K562 (cell line): ENCODE measurements at regions not wholly inside any gene's neighbourhood (a gene's known extent, or its start where the extent isn't known, plus 50 kb on each side); places are given as distances from the start of the nearest gene placed in this dataset.

Experiments
- ATAC-seq: fragments of 200-7000 bp; cut with Tn5 transposase; 3 replicates; pipeline ENCODE4 v1.9.1; 2020; ENCODE audit warnings: moderate library complexity
- BruUV-seq: library from RNA; stranded (reverse); fragments of 400-500 nt; replicated peaks from 2 replicates; lab custom pipeline; 2021; lab: Mats Ljungman, UMichigan
- CTCF ChIA-PET: fragments of 300-600 bp; formaldehyde crosslinking; extraction: SDS; loops from one replicate; lab custom pipeline; 2021; ENCODE audit warnings: low intra/inter-chr PET ratio; lab: Yijun Ruan, JAX
- POLR2A ChIA-PET: fragments of 300-600, 350-650 bp; sonication (Branson Sonifier 250); formaldehyde crosslinking; extraction: SDS; loops from one replicate; lab custom pipeline; 2021; ENCODE audit warnings: antibody characterized with exemption, inconsistent platforms; lab: Yijun Ruan, JAX
- DNase-seq, 4 experiments: peaks; one replicate each; pipeline versions ENCODE4 v3.0.0 to v3.0.0-alpha.2; 2011 to 2018; ENCODE audit warnings: low spot score in 3 of 4, mixed read lengths in 3 of 4; ENCODE audit errors: extremely low read depth in 1 of 4
- FAIRE-seq: peaks from 2 replicates; lab custom pipeline; 2011; peaks lifted over from hg19 to GRCh38; lab: Jason Lieb, UNC
- H2AFZ ChIP-seq: 2 replicates; pipeline ENCODE4 v1.6.0; 2011; ENCODE audit warnings: low read depth, low read length, control low read depth, inconsistent platforms
- H3K27ac ChIP-seq: fragments of 200-600 bp; 3 replicates; pipeline ENCODE4 v1.8.0; 2011; ENCODE audit warnings: low read depth, mild to moderate bottlenecking, control low read depth, inconsistent platforms, low read length, moderate library complexity, mixed read lengths; ENCODE audit errors: extremely low read depth
- H3K27me3 ChIP-seq, 2 experiments: fragments of 300-600 bp in 1 of 2; 2 replicates in 1 of 2; 3 replicates in 1 of 2; pipeline versions ENCODE4 v1.6.0 to v1.8.0; 2011; ENCODE audit warnings: inconsistent platforms in 2 of 2, low read length in 2 of 2, mild to moderate bottlenecking in 1 of 2, mixed read lengths in 1 of 2, moderate library complexity in 1 of 2; ENCODE audit not compliant: control insufficient read depth in 2 of 2, insufficient read depth in 2 of 2
- H3K36me3 ChIP-seq: fragments of 300-600 bp; 3 replicates; pipeline ENCODE4 v1.8.0; 2011; ENCODE audit warnings: mild to moderate bottlenecking, low read length, inconsistent platforms; ENCODE audit not compliant: control insufficient read depth, insufficient read depth
- H3K4me1 ChIP-seq, 2 experiments: fragments of 200-600 bp in 1 of 2; replicated peaks in 1 of 2; 2 replicates in 1 of 2; 3 replicates in 1 of 2; pipeline versions ENCODE4 v1.5.1 to v1.8.0; 2011; ENCODE audit warnings: inconsistent platforms in 2 of 2, low read length in 2 of 2, mild to moderate bottlenecking in 1 of 2, mixed read lengths in 1 of 2, moderate library complexity in 1 of 2; ENCODE audit not compliant: control insufficient read depth in 2 of 2, insufficient read depth in 2 of 2
- H3K4me2 ChIP-seq: 2 replicates; pipeline ENCODE4 v1.6.1; 2011; ENCODE audit warnings: low read length, control low read depth, inconsistent platforms, mixed read lengths; ENCODE audit not compliant: insufficient read depth
- H3K4me3 ChIP-seq: fragments of 200-600 bp; sonication (generic), shearing (Covaris generic); 2 replicates; pipeline ENCODE4 v1.5.1; 2016; ENCODE audit warnings: control low read depth, inconsistent platforms
- H3K79me2 ChIP-seq: fragments of 200-600 bp; 3 replicates; pipeline ENCODE4 v1.8.0; 2011; ENCODE audit warnings: low read length, inconsistent platforms; ENCODE audit not compliant: control insufficient read depth, insufficient read depth
- H3K9ac ChIP-seq, 2 experiments: 2 replicates each; pipeline versions ENCODE4 v1.6.0 to v1.6.1; 2011; ENCODE audit warnings: low read depth in 2 of 2, low read length in 2 of 2, control low read depth in 1 of 2, inconsistent platforms in 1 of 2, mild to moderate bottlenecking in 1 of 2, mixed read lengths in 1 of 2; ENCODE audit not compliant: insufficient read depth in 1 of 2
- H3K9me1 ChIP-seq: one replicate; pipeline ENCODE4 v1.6.0; 2011; ENCODE audit warnings: inconsistent platforms, mild to moderate bottlenecking, low read length, moderate library complexity; ENCODE audit not compliant: control insufficient read depth, insufficient read depth
- H3K9me3 ChIP-seq: replicated peaks from 2 replicates; pipeline ENCODE4 v1.5.1; 2011; ENCODE audit warnings: low read depth, low read length, inconsistent platforms; ENCODE audit not compliant: control insufficient read depth, insufficient read depth
- H4K20me1 ChIP-seq: replicated peaks from 2 replicates; pipeline ENCODE4 v1.6.1; 2011; ENCODE audit warnings: low read length, inconsistent platforms, mixed read lengths; ENCODE audit not compliant: control insufficient read depth, insufficient read depth
- CBX5 ChIP-seq: IDR thresholded peaks from 2 replicates; pipeline ENCODE4 v1.6.1; 2014; ENCODE audit warnings: low read depth, borderline replicate concordance
- CC2D1A ChIP-seq: fragments of 450-650 bp; IDR thresholded peaks from 2 replicates; pipeline ENCODE4 v1.6.1; 2017; ENCODE audit warnings: mild to moderate bottlenecking
- DDX20 ChIP-seq: fragments of 450-650 bp; IDR thresholded peaks from 2 replicates; pipeline ENCODE4 v1.6.1; 2016; ENCODE audit warnings: missing genetic modification characterization, low read depth, mild to moderate bottlenecking, missing compliant biosample characterization, moderate library complexity
- NBN ChIP-seq: fragments of 450-650 bp; IDR thresholded peaks from 2 replicates; pipeline ENCODE4 v1.6.1; 2016; ENCODE audit warnings: low read depth, mild to moderate bottlenecking
- WGBS: fragments of 100-300 bp; shearing (Covaris generic); methylation state at CpG from one replicate; pipeline ENCODE4 v1.1.6; 2016; ENCODE audit warnings: low coverage, mixed read lengths; ENCODE audit not compliant: insufficient coverage; ENCODE audit errors: missing lambda C conversion rate; 5-methylcytosine and 5-hydroxymethylcytosine counted together
- in situ Hi-C: fragments of 300-500 bp; cut with MboI; formaldehyde crosslinking; loops from 4 replicates; pipeline ENCODE4 v1.15.0; 2018; ENCODE audit warnings: inconsistent platforms, mixed read lengths
- intact Hi-C: fragments of 100-400 bp; cut with micrococcal nuclease; formaldehyde crosslinking; loops from 2 replicates; pipeline ENCODE4 v1.14.2; 2022
- TF ChIP-seq, protein P1 (sequence below): fragments of 450-650 bp; IDR thresholded peaks from 2 replicates; pipeline ENCODE4 v1.6.1; 2017; ENCODE audit warnings: antibody characterized with exemption, mild to moderate bottlenecking
- TF ChIP-seq, protein P2 (sequence below): sonication (generic); formaldehyde crosslinking; IDR thresholded peaks from 2 replicates; pipeline ENCODE4 v1.8.1; 2023; ENCODE audit warnings: mild to moderate bottlenecking, missing genetic modification reagents, moderate library complexity

GRCh38 chr2:145022666-145023333 lies 502.9 kb upstream of the ZEB2 start:
- 22% methylated on average over 5 of the region's 5 CpGs for WGBS
- H3K9me1 ChIP-seq, result no peaks in the 10 kb centered on the region
- no peak overlapping the region for H2AFZ ChIP-seq
- H3K27me3 ChIP-seq, result no peaks in the 10 kb centered on the region
- DNase-seq, result no peak
- POLR2A ChIA-PET, result interaction anchor here (1.1 to 1.2 kb wide), 2 partner anchors 11 to 13 kb away, joined by 3 to 4 read pairs; no protein-coding TSS in a partner anchor
- no peaks in the 10 kb centered on the region for H3K79me2 ChIP-seq
- no peak for FAIRE-seq
- H3K4me2 ChIP-seq, result no peak overlapping the region
- no peaks in the 10 kb centered on the region for H3K9me3 ChIP-seq
- H3K27ac ChIP-seq, result no peak overlapping the region
- no peak overlapping the region for H3K4me3 ChIP-seq
- CTCF ChIA-PET, result no interaction called here
- H4K20me1 ChIP-seq, result no peaks in the 10 kb centered on the region
- H3K9ac ChIP-seq, result no peak overlapping the region
- intact Hi-C loops (no loop called here), in situ Hi-C loops (no loop called here)
- no peaks in the 10 kb centered on the region for H3K4me1 ChIP-seq
- ATAC-seq, result no peak
- H3K36me3 ChIP-seq, result no peaks in the 10 kb centered on the region
- BruUV-seq, result no TSS peak
- TF ChIP-seq, protein P1, sequence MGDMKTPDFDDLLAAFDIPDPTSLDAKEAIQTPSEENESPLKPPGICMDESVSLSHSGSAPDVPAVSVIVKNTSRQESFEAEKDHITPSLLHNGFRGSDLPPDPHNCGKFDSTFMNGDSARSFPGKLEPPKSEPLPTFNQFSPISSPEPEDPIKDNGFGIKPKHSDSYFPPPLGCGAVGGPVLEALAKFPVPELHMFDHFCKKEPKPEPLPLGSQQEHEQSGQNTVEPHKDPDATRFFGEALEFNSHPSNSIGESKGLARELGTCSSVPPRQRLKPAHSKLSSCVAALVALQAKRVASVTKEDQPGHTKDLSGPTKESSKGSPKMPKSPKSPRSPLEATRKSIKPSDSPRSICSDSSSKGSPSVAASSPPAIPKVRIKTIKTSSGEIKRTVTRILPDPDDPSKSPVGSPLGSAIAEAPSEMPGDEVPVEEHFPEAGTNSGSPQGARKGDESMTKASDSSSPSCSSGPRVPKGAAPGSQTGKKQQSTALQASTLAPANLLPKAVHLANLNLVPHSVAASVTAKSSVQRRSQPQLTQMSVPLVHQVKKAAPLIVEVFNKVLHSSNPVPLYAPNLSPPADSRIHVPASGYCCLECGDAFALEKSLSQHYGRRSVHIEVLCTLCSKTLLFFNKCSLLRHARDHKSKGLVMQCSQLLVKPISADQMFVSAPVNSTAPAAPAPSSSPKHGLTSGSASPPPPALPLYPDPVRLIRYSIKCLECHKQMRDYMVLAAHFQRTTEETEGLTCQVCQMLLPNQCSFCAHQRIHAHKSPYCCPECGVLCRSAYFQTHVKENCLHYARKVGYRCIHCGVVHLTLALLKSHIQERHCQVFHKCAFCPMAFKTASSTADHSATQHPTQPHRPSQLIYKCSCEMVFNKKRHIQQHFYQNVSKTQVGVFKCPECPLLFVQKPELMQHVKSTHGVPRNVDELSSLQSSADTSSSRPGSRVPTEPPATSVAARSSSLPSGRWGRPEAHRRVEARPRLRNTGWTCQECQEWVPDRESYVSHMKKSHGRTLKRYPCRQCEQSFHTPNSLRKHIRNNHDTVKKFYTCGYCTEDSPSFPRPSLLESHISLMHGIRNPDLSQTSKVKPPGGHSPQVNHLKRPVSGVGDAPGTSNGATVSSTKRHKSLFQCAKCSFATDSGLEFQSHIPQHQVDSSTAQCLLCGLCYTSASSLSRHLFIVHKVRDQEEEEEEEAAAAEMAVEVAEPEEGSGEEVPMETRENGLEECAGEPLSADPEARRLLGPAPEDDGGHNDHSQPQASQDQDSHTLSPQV, result no peak
- TF ChIP-seq DDX20 (no peak), NBN (no peak), CBX5 (no peak), CC2D1A (no peak)
- TF ChIP-seq, protein P2, sequence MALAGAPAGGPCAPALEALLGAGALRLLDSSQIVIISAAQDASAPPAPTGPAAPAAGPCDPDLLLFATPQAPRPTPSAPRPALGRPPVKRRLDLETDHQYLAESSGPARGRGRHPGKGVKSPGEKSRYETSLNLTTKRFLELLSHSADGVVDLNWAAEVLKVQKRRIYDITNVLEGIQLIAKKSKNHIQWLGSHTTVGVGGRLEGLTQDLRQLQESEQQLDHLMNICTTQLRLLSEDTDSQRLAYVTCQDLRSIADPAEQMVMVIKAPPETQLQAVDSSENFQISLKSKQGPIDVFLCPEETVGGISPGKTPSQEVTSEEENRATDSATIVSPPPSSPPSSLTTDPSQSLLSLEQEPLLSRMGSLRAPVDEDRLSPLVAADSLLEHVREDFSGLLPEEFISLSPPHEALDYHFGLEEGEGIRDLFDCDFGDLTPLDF (CRISPR knock-in tag), result no peak
